Nucleus accumbens (tissue), 56 donors: ENCODE measurements at regions not wholly inside any gene's neighbourhood (a gene's known extent, or its start where the extent isn't known, plus 50 kb on each side); places are given as distances from the start of the nearest gene placed in this dataset.
"Not testable (repeated sequence)": the region's sequence is repeated elsewhere in the genome, so short reads cannot be mapped to it uniquely, and the experiment has no call there.

ENCODE experiments used
- DNase-seq, 56 donors: peaks; one replicate each; lab custom pipeline; 2025; lab: John Stamatoyannopoulos, UW

DNA sequence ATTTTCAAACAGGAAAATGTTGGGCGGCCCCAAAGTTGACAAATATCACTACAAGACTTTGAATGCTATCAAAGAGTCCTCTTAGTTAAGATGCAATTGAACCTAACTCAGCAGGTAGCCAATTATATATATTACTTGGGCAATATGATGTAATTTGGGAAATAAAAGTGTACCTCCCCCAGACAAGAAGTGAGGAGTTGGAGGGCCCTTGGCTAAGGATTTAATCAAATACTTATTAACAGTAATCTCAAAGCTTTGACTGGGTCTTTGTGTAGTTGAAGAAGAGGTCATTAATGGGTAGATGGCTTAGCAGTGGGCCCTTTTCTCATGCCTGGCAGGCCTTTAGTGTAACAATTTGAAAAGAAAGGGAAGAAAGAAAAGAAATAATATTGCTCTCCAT lies 599.0 kb downstream of the CSNK1G3 start:
- no peak for DNase-seq

DNA sequence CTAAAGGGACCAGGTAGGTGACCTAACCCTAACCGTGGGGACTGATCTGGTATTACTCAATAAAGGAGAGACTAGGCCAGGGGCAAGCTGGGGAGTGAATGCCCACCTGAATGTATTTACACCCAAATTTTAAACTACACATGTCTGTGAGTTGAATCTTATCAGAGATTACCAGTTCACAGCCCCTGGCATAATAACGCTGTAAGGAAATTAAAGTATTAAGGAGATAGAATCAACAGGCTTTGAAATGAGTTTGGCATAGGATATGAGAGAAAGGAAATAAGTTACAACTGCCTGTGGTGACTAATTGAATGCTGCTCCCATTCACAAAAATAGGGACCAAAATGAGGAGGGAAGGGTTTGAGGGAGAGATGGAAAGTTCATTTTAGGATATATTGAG lies 593.3 kb downstream of the CSNK1G3 start:
- DNase-seq = no peak

GRCh38 chr5:124104821-124105220 lies 592.8 kb downstream of the CSNK1G3 start:
- no peak for DNase-seq

DNA sequence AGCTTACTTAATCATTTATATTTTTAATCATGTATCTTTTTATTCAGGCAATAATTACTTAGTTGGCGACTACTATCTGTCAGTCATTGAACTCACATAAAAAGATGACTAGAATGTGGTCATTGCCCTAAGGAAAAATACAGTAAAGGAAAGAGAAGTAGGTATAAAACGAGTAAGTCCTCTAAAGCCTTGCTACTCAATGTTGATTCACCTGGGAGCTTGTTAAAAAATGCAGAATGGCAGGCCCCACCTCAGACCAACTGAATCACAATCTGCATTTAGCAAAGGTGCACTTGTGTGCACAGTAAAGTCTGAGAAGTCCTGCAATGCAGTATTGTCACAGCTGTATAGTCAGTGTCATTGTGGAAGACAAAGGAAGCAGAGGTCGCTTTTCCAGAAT lies 592.4 kb downstream of the CSNK1G3 start:
- no peak for DNase-seq

- DNase-seq = no peak
Observed at GRCh38 chr5:124103671-124104070, 591.7 kb downstream of the CSNK1G3 start.

DNA sequence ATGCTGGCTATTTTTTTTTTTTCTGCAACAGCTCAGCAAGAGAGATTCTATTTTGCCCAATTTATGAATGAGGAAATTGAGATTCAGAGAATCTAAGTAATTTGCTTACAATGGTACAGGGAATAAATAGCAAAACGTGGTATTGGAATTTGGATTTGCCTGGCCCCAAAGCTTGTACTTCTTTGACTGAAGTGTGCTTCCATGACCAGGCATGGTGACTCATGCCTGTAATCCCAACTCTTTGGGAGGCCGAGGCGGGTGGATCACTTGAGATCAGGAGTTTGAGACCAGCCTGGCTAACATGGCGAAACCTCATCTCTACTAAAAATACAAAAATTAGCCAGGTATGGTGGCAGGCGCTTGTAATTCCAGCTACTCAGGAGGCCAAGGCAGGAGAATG lies 591.1 kb downstream of the CSNK1G3 start:
- not testable (repeated sequence) for DNase-seq

- no peak for DNase-seq
Observed at GRCh38 chr5:124102486-124102885, 590.5 kb downstream of the CSNK1G3 start.

GRCh38 chr5:124093658-124094057 lies 581.7 kb downstream of the CSNK1G3 start:
- DNase-seq = no peak

DNA sequence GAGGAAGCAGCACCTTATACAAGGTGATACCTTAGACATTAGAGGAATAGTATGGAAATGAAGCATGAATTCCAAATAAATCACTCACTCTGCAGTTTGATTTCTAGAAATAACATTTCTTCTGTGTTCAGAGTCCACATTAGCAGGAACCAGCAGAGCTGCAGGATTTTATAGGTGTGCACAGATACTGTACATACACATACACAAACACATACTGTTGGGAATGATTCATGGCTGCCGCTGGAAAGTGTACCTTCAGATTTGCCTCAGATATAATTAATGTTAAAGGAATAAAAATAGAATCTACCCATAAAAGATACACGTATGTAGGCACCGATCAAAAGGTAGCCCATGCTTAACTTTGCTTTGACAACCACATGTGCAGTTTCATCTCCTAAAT lies 578.1 kb downstream of the CSNK1G3 start:
- no peak for DNase-seq

DNA sequence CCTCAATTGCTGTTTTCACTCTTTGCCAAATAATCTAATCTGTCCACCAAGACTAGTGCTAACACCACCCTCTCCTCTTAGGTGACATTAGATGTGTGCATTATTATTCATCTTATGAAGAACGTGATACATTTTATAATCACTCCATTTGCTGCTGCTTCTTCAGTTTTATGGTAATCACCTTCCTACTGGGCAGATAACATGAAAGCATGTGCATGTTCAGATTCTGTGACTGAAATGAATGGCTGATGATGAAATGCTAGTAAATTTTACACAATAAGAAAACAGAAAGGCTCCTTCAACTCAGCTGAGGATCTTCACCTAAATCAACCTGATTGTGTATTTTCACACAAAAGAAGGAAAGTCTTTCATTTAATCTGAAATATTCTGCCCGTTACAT lies 577.6 kb downstream of the CSNK1G3 start:
- DNase-seq = no peak

- no peak for DNase-seq
Observed at GRCh38 chr5:124088289-124089032, 576.5 kb downstream of the CSNK1G3 start.

GRCh38 chr5:124087752-124088151 lies 575.8 kb downstream of the CSNK1G3 start:
- DNase-seq = no peak

- no peak for DNase-seq
Observed at GRCh38 chr5:124080256-124080655, 568.3 kb downstream of the CSNK1G3 start.

GRCh38 chr5:124079062-124079461 lies 567.1 kb downstream of the CSNK1G3 start:
- DNase-seq = no peak

- DNase-seq = no peak
Observed at GRCh38 chr5:124074500-124074899, 562.5 kb downstream of the CSNK1G3 start.

DNA sequence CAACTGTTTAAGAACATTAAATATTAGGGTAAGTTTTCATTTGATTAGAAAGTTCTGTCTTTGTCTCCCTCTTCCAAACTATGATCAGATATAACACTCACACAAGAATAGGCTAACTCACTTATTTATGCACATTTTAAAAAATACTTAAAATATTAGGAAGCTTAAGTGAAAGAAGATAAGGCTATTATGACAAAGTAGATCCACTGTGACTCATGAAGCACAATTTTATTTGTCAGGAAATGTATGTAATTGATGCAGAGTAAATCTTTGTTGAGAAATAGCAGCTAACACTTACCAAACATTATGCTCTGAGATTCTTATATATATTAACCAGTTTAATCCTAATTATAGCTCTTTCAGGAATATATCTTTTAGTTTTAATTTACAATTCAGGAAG lies 560.6 kb downstream of the CSNK1G3 start:
- no peak for DNase-seq

DNA sequence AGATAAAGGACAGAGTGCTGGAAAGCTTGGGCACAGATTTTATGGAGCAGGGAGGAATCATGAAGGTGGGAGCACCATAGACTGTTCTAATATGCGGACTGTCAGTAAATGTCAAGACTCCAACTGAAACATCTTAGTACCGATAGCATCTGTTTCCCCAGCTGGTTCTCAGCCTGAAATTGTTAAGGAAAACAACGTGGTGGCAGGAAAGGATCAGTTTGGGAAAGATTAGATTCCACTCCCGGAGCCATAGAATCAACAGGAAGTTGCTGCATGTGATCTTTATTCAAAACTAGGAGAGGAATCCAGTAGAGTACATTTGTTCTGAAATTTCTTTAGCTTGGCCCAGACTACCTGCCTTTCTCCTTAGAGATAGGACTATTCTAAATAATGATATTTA lies 559.1 kb downstream of the CSNK1G3 start:
- DNase-seq = no peak

DNA sequence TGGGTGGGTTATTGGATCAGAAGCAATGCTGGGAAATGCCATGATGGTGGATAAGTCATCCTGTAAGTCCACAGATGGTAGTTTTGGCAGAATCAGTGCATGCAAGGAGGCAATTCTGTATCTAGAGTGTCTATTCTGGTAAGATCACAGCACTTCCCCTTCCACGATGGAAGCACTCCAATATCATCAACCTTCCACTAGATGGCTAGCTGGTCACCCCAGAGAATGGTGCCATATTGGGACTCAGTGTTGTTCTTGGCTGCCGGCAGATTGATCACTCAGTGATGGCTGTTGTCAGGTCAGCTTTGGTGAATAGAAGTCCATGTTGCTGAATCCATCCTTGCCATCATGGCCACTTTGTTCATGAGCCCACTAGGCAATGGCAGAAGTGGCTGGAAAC lies 553.5 kb downstream of the CSNK1G3 start:
- no peak for DNase-seq

GRCh38 chr5:124064956-124065355 lies 553.0 kb downstream of the CSNK1G3 start:
- DNase-seq = no peak

- no peak for DNase-seq
Observed at GRCh38 chr5:124061663-124062062, 549.7 kb downstream of the CSNK1G3 start.

- DNase-seq = no peak
Observed at GRCh38 chr5:124061068-124061430, 549.1 kb downstream of the CSNK1G3 start.

- DNase-seq = no peak
Observed at GRCh38 chr5:124060413-124061067, 548.6 kb downstream of the CSNK1G3 start.
